ENCODE measurements at regions not wholly inside any gene's neighbourhood (a gene's known extent, or its start where the extent isn't known, plus 50 kb on each side); places are given as distances from the start of the nearest gene placed in this dataset.

DNA sequence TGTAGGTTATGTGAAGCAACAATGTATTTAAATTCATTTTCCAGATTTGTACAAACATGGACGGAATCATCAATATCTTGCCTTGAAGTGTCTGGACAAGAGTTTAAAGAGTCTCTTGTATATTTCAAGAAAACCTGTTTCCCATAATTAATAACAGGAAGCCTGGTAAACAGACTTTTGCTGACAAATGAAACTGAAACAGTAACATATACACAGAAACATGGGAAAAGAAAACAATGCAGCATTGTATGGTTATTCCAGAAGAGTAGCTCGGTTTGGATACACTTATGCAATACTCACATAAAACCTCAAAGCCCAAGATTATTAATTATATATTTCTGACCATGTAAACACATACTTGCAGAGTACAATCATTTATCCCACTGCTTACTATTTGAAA is 265.5 kb downstream of the PTPRC start:
- peak; percentile 21 for DNase-seq

DNA sequence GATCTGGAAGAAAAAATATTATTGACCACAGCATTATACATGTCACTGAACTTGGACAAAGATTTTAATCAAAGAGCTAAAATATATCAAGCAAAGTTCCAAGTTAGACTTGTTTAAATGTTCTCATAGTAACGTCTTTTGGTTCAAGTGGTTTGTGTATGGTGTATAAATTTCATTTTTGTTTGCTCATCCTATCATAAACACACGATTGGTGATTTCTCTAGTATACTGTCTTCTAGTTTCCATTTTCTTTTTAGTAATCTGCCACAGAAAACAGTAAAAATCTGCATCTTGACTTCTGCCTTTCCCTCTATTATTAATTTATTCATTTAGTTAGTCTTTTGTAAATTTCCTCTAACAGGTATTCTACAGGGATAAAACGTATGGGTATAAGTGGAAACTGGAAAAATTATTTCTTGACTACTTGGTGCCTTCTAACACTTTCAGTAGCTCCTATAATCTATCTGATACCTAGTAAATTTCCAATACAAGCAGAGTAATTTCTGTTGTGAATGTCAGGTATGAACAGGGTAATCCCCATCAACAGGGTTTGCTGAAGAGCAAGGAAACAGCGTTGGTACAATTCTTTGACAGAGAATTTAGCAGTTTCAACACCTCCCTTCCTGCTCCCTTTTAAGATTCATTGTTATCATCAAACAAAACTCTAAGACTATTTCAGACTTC is 268.0 kb downstream of the PTPRC start:
- DNase-seq: no peak

DNA sequence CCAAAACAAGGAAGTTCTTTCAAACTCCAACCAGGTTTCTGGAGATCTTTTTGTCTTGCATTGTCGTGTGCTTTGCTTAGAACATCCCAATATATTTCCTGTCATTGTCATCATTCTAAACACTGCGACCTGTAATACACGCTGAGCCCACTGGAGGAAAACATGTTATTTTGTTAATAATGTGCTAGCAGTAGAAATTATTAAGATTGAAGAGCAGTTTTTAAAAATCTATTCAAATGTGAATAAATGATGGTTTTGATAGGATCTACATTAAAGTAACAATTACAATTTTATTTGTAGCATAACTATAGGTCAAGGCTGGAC is 268.5 kb downstream of the PTPRC start:
- DNase-seq: no peak

DNA sequence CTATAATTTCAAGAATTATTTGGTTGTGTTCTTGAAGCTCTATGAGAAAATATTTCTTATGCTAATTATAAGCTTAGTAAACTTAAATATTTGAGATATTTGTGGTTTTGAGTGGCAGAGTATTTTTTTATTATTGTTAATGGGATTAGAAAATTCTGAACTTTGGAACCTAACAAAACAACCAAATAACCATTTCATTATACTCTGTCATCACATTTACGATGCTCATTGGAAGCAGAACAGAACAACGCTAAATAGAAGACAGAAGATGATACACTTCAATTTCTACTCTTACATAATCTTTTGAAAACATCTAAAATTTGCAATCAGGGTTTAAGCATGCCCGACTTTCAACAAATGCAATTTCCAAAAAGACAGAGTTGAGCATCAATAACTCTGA is 270.2 kb downstream of the PTPRC start:
- no peak for DNase-seq

DNA sequence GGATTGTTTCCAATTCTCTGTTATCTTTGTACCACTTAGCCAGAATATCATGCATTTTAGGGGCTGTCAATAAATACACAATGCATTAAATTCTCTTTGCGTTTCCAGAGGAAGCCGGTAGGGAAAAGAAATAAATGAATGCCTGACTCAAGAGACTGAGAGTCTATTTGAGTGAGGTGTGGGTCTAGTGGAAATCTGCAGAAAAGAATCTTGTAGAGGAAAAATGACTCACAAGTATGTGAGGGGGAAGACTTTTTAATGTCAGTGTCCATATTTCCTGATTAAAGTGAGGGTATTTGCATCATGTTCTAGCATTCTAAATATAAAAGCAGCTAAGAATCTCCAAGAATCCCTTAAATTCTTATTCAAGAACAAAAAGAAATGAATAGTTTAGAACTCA is 271.1 kb downstream of the PTPRC start:
- no peak for DNase-seq

DNA sequence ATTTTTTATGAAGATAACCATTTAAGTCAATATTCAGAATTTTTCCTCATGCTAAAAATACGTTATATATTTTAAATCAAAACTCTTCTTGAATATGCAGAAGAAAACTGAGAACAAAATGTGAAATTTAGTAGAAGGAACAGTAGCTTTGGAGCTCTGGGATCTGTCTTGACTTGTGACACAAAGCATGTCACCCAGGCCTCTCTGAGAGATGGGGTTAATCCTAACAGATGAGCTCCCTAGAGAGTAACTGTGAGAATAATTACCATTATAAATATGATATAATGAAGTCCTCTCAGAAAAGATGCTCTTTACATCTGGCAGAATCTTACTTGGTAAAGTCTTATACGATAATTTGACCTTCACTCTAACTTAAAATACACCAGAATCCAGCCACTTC is 272.0 kb downstream of the PTPRC start:
- no peak for DNase-seq

DNA sequence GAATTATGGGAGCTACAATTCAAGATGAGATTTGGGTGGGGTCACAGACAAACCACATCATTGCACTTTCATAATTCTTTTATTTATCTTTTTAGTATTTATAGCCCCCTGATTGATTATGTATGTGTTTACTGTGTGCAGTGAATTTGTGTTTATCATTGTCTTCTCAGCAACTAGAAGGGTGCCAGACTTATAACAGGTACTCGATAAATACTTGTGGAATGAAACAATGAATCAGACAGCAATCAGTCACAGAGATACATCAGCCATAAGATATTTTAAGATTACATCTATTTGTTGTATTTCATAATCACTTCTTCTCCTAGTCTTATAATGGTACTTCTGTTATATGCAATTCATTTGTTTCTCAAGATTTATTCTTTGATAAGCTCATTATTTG is 273.2 kb downstream of the PTPRC start:
- no peak for DNase-seq

DNA sequence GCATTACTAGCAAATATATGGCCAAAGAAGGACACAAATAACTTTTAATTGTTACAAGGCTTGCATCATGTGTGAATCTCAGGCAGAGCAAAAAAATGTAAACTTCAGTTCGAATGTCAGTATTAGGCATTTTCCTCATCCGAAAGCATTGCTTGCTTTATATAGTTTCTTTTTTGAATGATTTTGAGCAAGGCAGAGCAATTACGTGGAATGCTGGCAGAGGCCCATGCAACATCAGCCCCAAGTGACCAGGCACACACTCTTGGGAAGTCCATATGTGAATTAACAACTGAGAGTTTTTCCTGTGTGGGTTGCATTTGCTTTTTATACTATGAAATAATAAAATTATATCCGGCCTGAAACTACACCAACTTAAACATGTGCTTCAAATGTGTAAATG is 274.8 kb downstream of the PTPRC start:
- peak; percentile 33 for DNase-seq

DNA sequence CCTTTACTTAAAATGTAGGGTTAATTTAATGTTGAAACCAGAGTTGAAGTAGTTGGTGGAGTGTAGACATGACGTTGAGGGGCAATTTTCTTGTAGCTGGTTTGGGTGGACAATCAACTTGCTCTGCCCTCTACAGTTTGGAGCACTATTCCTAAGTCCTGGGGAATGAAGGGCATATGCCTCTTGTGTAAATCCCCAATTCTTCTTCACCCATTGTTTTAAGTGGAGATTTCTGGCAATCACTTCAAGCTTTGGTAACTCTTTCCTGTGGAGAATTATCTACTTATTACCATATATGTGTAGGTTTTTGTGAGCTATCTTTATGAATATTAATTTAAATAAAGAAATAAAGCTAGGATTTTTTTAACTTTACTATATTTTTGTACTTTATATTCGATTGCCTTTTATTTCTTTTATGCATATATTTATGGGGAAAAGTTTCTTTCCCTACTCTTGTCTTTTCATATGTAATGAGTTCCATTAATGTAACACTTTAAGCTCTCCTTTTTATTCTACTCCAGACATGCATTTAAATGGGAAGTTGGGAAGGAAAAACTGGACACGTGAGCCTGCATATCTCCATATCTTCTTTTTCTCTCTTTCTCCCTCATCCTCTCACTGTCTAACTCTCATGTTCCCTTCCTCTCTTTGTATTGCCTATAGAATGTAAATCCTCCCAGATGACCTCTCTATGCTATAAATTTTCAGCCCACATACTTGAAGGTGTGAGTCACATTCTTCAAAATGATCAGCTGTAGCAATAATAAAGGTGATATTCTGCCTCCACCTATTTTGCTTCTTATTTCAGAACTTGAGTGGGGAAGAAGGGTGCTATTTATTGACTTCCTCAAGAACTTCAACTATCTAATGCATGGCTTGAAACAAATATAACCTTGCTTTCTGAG is 276.7 kb downstream of the PTPRC start:
- no peak for DNase-seq

DNA sequence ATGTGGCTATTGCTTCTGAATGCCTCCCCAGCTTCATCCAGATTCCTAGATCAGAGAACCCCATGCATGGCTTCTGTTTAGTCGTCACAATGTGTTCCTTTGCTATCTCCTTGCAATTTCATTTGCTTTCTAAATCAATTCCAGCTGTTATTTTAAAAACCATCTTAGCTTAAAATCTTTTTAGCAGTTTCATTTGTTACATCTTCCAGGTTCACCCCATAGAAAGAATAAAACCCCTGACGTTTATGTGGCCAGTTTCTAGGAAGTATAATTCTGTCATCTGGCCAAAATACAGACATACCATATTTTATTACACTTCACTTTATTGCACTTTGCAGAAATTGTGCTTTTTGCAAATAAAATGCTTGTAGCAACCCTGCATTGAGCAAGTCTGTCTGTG is 278.4 kb downstream of the PTPRC start:
- no peak for DNase-seq

DNA sequence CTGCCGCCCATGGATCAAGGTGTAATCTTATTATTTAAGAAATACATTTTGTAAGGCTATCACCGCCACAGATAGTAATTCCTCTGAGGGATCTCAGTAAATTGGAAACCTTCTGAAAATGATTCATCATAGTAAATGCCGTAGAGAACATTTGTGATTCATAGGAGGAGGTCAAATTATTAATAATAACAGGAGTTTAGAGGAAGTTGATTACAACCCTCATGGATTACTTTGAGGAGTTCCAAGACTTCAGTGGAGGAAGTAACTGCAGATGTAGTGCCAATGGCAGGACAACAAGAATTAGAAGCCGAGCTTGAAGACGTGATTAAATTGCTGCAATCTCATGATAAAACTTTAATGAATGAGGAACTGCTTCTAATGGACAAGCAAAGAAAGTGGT is 280.1 kb downstream of the PTPRC start:
- no peak for DNase-seq

DNA sequence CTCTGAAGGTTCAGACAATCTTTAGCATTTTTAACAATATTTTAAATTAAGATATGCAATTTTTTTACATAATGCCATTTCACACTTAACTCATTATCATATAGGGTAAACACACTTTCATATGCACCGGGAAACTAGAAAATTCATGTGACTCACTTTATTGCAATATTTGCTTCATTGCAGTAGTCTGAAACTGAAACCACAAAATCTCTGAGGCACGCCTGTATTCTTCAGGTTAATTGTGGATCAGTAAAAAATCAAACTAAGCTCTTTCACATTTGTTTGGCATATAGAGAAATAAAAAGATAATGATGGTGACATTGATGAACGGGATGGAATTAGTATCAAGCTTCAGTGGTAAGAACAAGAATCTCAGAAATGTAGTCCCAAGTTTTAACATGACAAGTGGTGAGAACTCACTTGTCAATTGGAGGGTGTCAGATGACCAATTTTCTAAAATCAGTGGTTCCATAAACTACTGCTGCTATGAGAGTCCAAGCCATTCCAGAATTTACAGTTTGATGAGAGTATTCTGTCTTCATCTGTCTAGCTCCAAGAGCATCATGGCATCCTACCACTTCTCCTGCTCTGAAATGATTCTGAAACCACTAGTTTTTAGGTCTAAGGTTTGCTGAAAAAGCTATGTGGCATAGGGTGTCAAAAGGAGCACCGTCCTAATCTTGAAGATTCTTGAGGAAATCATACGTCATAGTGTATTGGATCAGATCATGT is 281.0 kb downstream of the PTPRC start:
- DNase-seq: no peak

DNA sequence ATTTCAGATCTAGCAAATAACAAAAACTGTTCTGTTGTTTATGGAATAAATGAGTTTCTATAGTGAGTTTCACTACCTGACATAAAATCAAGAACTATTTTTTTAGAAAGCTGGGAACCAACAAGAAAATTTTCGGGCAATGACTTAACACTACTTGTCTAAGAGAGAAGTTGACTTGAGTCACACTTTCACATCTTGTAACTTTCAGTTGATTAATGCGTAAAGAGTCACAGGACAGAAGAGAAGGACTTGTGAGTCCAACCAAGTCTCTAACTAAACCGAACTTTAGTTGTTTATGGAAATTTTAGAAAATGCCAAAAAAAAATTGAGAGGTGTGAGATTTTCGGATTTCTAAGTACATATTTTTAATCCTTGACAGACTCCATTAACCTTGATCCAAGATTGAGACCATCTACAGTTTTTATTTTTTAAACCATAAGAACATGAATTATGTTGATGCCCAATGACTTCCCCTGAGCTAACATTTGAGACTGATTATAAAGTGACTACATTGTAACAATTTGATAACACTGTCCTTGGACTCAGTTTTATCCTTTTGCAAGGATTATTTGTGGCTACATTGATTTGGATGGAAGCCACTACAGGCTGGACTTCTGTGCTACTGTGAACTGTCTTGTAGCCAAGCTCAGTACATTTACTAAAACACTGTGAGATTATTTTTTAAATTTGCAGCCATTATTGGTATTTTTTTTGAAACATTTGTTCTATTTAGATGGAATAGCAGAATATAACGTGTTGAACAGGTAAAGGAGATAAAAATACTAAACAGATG is 284.0 kb downstream of the PTPRC start:
- no peak for DNase-seq

DNA sequence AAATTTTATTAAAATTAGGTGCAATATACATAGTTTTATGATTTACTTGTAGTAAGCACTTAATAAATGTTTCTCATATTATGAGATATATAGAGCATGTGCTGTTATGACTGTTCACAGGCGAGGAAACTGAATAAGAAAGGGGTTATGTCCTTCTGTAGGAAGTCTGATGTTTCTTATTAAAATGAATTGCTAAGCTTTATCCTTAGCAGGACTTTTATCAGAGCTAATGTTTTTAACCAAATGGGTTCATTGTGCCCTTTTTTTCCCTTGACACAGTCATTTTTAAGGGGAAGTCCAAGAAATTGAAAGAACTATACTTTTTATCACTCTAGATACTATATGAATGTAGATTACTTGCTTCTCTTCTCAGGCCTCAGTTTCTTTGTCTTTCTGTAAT is 285.2 kb downstream of the PTPRC start:
- DNase-seq: no peak

DNA sequence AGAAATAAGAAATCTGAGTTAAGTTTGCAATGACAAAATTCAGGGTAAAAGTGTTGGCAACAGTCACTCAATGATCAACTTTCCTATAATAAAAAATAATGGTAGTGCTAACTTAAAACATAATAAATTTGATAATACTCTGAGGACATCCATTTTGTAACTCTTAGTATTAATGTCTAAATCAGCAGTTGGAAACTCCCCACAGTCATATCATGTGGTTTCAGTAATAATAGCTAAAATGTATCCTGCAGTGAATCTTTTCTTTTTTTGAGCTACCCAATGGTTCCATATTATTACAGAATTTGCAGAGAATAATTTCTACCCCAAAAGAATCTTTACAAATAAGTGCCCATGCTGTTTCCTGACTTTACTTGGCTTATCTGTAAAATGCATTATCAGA is 286.7 kb downstream of the PTPRC start:
- DNase-seq: no peak

DNA sequence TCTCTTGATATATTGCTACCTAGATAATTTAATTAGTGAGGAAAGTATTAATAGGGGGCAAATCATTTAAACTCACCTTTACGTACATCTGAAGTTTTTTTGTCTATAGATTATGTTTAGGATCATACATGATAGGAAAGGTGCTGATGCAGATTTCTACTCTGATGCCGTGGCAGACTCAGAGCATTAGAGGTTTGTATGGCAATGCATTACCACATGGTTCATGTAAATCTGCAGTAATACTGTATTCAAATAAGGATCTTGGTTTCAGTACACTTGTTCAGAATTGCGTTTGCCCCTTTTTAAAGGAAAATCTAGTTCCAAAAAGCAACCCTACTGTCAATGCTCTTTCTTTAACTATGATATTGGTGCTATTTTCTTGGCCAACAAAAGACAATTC is 288.3 kb downstream of the PTPRC start:
- DNase-seq: no peak

DNA sequence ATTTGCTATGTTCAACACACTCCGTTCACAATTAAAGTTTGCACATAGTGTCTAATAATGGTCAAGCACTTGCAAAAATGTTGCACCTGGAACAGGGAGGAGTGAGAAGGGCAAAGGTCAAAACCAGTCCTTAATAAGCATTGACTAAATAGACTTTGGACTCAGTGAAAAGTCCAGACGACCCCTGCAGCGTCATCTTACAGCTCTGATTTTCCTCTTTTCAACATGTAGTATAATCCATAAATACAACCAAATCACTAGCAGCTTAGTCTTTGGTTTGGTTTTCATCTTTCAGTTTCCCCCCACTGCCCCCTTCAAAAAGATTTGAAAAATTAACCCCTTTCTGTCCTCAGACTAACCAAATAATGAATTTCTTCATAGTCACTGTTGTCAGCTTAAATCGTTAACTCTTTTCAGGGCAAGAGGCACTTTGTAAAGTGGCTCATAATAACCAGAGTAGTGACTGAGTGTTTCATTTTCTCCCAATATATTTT is 290.3 kb downstream of the PTPRC start:
- no peak for DNase-seq

DNA sequence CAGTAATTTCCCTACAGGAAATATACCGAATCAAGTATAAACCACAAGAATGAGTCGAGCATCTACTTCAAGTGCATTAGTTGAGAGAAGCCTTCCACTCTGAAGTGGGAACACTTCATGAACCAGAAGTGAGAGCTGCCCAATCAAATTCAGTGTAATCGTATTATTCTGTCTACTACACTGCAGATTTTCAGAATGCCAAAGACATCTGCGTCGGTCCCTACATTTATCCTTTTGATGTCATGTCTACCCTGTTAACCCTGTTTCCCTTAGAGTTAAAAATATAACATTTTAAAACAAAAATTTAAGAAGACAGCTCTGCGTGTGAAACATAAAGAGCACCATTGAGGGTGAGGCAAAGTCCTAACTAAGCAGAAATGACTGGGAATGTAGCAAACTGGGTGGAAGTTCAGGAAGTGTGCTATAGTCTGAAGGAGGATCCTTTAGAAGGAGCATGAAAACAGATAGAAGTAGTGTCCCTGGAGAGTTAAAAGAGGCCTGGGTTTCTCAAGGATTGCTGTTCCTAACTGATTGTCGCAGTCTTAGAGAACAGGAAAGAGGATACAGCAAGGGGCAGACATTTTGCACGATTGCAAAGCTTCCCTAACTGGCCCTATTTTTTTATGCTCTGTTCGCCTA is 291.2 kb downstream of the PTPRC start:
- peak; percentile 47 for DNase-seq

DNA sequence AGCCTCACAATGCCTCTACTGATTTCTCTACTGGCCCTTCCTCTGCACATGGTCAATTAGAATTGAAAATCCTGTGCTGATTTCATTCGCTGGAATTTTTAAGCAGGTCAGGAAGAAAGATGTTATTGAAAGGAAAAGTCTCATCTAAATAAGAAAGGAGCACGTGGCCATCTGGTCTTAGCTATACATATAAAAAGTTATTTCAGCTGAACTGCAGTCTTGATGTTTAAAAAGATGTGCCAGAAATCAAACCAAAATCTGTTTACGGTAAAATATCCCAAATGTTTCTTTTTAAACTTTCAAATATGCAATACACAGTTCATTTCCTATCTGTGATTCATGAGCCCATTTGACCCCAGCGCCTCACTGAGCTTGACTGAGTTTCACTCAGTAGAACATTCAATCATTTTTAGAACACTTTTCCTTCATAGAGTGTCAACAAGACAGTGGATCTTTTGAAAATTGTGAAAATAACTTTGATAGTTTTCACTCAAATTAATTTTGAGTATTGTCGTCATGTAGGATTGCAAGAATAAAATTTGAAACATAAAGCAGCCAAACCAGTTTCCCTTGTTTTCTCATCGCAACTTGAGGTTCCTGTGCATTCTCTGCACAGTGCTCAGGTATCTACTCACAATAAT is 293.6 kb downstream of the PTPRC start:
- no peak for DNase-seq

DNA sequence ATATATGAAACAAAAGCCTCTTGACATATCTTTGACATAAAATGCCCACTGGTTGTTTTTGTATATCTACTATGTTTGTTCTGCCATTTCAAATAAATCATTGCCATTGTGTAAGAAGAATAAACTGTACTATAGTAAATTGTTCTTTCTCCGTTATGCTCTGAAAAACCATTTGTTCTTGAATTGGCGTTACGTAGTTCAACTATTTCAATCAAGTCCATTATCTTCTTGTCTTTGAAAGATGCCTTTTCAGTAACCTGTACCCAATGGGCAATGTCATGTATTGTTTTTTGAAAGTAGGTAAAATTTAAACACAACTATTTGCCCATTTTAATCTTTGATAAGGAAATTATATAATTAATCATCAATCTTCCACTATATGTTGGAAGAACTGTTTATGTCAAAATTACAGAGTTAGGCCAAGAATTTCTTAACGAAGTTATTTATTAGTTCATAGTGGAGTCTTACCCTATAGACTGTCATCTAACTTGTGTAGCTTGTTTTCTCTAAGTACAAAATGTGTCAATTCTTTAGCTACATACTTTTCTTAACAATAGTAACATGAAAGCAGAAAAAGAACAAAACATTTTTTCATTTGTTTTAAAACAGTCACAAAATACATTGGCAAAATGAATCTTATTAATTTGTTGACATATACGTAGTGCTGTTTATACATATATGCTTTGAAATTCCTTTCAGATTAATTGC is 294.8 kb downstream of the PTPRC start:
- no peak for DNase-seq

DNA sequence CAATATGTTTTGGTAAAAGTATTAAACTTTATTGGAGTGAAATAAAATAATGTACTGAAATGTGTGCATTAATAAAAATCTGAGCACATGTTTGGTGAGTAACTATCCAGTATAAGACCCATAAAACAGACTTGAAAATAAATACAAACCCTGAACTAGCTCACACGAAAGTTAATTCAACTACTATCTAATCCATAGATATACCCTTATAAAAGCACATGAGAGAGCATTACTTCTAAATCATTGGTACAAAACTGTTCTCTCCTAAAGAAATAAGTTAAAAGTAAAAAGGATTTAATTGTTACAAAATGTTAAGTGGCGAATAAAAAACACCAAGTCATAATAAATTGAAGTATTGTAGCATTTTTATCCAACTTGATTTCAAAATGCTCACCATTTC is 295.6 kb downstream of the PTPRC start:
- no peak for DNase-seq

Measured in tongue (tissue), 1 donor.